GM19025 (cell line): ENCODE measurements at regions not wholly inside any gene's neighbourhood (a gene's known extent, or its start where the extent isn't known, plus 50 kb on each side); places are given as distances from the start of the nearest gene placed in this dataset.
"Not testable (repeated sequence)": the region's sequence is repeated elsewhere in the genome, so short reads cannot be mapped to it uniquely, and the experiment has no call there.

Experiments
- ATAC-seq: cut with Tn5 transposase; IDR thresholded peaks from one replicate; pipeline ENCODE4 v1.9.1; 2021; ENCODE audit warnings: mild to moderate bottlenecking, low read depth, moderate library complexity; ENCODE audit not compliant: unreplicated experiment

- no peak for ATAC-seq
Observed at GRCh38 chr4:164613256-164613655, 140.7 kb upstream of the SMIM31 start.

- no peak for ATAC-seq
Observed at GRCh38 chr4:164613792-164614191, 140.1 kb upstream of the SMIM31 start.

- no peak for ATAC-seq
Observed at GRCh38 chr4:164614329-164614728, 139.6 kb upstream of the SMIM31 start.

GRCh38 chr4:164614999-164615398, 138.9 kb upstream of the SMIM31 start:
- no peak for ATAC-seq

- ATAC-seq: no peak
Observed at GRCh38 chr4:164615964-164616363, 138.0 kb upstream of the SMIM31 start.

- ATAC-seq: no peak
Observed at GRCh38 chr4:164616961-164617360, 137.0 kb upstream of the SMIM31 start.

GRCh38 chr4:164617426-164617825, 136.5 kb upstream of the SMIM31 start:
- no peak for ATAC-seq

GRCh38 chr4:164617911-164618310, 136.0 kb upstream of the SMIM31 start:
- no peak for ATAC-seq

- no peak for ATAC-seq
Observed at GRCh38 chr4:164621886-164622521, 131.9 kb upstream of the SMIM31 start.

- ATAC-seq: no peak
Observed at GRCh38 chr4:164623099-164623498, 130.8 kb upstream of the SMIM31 start.

GRCh38 chr4:164639001-164639400, 114.9 kb upstream of the SMIM31 start:
- no peak for ATAC-seq

GRCh38 chr4:164648151-164648848, 105.6 kb upstream of the SMIM31 start:
- no peak for ATAC-seq

GRCh38 chr4:164648849-164649212, 105.1 kb upstream of the SMIM31 start:
- no peak for ATAC-seq

GRCh38 chr4:164659765-164660164, 94.2 kb upstream of the SMIM31 start:
- no peak for ATAC-seq

GRCh38 chr4:164676152-164676551, 77.8 kb upstream of the SMIM31 start:
- ATAC-seq: not testable (repeated sequence)

GRCh38 chr4:164683040-164683439, 70.9 kb upstream of the SMIM31 start:
- ATAC-seq: no peak

GRCh38 chr4:164695650-164696049, 58.3 kb upstream of the SMIM31 start:
- no peak for ATAC-seq

GRCh38 chr4:164700471-164700870, 53.5 kb upstream of the SMIM31 start:
- no peak for ATAC-seq

GRCh38 chr4:164701665-164702064, 52.3 kb upstream of the SMIM31 start:
- peak; percentile 73 for ATAC-seq
